CD4-positive, alpha-beta T cell treated with Interleukin-12 subunit alpha and Interleukin-12 subunit beta, for 1 hour (primary cell): ENCODE measurements at regions not wholly inside any gene's neighbourhood (a gene's known extent, or its start where the extent isn't known, plus 50 kb on each side); places are given as distances from the start of the nearest gene placed in this dataset.
"Not testable (repeated sequence)": the region's sequence is repeated elsewhere in the genome, so short reads cannot be mapped to it uniquely, and the experiment has no call there.

Source experiments
- DNase-seq: peaks from one replicate; pipeline ENCODE4 v3.0.0-alpha.2; 2020

DNA sequence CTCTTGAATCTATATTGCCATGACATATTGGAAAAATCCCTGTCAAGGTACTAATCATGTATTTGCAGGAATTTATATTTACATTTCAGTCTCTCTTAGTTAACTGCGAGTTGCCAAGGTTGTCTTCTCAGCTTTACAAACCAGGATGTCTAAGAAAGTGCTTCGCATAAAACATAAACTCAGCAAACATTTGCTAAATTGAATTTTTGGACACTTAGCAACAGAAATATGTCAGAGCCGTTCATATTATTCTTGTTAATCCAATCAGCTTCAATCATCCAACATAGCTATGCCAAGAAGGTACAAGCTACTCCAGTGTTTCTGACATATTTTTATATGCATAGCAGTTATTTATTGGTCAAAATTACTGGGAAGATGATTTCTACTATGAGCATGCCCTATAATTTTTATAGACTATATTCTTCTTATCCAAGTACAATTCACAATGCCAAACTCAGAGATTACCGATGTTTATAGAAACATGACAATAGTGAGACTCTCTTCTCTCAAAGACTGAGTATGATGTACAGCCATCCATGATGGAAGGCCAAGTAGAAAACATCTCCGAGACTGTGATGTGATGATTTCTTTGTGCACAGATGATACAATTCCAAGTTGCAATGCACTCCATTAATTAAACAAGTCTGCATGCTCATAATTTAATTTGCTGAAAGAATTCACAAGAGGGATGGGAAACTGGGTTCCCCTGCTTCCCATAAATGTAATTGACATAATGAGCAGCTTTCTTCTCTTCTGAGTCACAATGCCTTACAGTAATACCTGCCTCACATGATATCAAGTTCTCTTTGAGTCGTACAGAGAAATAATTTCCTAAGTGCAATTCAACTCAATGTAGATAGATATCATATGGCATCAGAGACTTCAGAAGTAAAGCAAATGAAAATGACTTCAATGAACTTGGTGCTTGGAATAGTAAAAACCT lies 776.3 kb downstream of the EFNB2 start:
- DNase-seq, result no peak

DNA sequence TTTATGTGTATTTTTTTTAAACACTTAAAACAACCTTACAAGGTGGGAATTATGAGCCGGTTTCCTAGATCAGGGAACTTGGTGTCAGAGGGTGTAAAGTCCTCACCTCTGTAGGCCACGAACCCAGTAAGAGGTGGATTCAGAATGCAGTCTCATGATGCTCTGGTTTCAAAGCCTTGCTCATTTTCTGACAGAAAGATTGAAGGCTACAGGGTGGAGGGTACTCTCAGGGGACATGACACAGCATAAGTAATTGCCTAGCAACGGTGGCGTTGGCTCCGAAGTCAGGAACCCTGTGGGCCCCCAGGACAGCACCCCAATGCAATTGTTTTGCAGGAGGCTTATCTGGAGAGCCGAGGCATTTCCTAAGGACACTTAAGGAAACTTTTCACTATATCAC lies 794.7 kb downstream of the EFNB2 start:
- no peak for DNase-seq

DNA sequence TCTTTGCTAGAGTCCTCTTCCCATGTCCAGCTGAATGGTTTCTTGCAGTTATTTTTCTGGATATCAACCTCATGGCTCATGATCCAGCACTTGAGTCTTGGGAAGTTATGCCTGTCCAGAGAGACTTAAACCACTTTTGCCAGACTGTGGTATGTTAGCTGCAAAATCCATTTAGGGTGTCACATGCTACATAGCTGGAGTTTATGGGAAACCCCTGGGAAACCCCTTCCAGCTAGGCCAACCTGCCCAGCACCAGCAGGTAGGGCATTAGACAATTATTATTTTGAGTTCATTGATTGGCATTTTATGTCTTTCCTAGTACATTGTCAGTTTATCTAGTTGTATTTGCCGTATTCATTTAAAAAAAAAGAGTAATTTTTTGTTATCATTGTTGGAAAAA lies 797.8 kb downstream of the EFNB2 start:
- DNase-seq, result no peak

DNA sequence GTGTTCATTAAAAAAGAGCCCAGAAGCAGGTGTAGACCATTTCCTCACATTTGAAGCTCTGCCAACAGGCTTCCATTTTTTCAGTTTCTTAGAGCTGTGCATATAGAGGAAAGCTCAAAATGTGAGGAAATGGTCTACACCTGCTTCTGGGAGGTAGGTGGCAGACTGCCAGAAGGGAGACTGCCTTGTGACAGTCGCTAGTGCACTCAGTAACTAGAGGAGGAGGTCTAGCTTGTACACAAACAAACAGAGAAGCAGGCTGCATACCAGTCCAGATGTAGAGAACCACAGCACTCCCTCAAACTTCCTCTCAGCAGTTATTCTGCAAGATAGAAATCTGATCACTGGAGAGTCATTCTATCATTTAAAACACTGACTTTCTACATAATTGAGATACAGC lies 800.2 kb downstream of the EFNB2 start:
- DNase-seq, result no peak

DNA sequence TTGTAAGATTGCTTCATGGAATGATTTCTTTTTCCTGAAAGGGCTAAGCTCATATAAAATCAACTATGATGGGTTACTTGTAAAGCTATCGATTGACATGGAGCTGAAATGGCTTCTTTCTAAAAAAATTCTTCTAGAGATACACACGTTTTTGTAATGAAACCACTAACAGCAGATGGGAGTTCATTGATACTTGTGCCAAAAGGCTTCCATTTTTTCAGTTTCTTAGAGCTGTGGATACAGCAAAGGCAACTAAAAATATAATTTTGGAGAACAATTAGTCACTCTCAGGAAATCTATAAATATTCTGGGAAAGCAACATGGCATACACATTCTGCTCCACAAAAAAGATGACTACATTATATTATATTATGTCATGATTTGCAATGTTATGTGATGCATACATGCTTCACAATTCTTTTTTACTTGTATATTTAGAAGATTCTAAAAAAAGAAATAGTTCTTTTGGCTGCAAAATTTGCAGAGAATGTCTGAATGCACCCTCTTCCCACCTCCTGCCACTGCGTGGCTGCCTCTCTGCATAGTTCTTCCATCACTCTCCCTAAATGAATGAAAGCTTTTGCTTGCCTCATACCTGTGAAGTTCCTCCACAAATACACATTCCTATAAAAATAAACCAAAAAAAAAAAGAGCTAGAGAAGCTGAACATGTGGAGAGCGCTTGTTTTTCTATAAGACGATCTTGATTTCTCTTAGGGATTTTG lies 802.5 kb downstream of the EFNB2 start:
- DNase-seq, result no peak

DNA sequence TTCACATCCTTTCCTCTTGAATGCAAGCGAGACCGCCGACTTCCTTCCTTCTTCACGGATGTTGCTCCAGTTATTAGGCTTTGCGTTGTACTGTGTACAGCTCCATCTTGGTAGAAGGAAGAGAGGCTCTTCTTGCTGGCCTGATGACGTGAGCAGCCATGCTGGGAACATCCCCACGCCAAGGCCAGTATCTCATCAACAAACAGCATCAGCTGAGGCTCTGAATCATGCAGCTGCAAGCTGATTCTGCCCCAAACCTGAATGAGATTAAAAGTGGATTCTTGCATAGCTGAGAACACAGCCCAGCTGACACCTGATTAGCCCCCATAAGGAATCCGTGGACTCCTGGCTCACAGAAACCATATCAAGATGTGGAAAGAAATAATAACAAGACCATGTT lies 809.6 kb downstream of the EFNB2 start:
- no peak for DNase-seq

DNA sequence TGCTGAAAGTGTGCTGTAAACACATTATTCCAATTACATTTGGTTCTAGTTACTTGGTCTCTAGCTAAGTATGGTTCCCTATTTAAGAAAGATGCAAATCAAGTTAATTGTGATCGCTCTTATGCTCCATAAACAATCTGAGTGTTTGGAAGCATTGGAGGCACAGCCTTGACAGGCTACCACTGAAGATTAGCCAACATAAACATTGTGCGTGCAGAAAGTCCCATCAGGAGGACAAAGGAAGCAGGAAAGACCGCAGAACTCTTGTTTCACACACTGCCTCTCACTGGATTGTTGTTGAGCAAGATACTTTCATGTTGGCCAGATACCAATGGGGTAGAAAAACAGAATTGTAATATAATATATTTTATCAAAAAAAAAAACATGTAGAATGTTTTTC lies 814.4 kb downstream of the EFNB2 start:
- DNase-seq, result no peak

DNA sequence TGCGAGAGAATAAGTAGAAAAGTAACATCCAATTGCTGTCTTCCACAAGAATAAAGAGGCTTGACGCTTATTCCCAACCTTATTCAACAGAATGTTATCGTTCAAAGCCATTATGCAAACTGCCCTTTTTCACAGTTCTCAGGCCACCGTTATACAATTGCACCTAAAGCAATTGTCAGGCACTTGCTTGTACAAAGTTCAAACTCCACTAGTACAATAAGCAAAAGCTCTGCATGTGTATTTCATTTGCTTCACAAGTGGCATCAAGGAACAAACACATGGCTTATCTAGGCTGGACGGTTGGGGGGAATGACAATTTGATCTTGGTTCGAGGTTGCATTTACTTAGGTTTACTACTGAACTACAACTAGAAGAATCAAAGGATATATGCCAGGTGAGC lies 815.6 kb downstream of the EFNB2 start:
- no peak for DNase-seq

DNA sequence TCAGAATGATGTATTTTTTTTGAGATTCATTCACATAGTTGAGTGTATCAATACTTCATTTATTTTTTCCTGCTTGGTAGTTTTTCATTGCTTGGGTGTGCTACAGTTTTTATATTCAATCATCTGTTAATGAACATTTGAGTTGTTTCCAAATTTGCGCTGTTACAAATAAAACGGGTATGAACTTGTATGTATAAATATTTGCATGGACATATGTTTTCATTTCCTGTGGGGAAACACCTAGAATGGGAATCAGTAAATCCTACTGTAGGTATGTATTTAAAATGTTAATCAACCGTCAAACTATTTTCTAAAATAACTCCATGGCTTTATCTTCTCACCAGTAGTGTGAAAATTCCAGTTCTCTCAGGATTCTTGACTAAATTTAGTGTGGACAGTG lies 826.3 kb downstream of the EFNB2 start:
- no peak for DNase-seq

DNA sequence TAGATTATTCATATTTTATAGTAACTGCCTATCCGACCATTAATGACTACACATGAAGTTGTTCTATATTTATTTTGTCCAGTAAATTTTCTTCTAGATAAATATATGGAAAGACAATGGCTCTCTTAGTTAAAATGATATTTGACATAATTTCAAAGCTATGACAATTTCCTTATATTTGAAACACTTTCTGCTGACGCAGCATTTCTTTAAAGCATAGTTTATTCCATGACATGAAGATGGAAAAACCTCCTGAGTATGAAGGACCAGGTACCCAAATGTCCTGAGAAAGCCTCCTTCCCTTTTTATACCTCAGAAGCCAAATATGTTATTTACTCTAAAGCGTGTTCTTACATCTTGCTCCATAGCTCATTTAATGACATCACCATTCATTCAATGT lies 831.6 kb downstream of the EFNB2 start:
- DNase-seq, result no peak

DNA sequence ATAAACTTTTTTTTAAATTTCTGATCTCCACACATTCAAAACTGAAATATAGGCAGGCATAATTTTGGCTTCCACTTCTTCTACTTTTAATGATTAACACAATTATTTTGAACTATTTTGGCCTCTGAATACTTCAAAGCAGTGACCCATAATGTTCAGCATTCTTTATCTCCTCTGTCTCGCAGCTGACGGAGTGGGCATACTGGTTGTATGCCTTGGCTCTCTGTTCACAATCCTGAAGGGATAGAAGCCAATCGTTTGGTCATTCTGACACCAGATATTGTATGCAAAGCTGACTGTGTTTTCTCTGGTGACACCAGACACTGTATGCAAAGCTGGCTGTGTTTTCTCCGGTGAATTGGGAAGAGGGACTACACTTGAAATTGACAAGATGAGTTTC lies 833.0 kb downstream of the EFNB2 start:
- no peak for DNase-seq

DNA sequence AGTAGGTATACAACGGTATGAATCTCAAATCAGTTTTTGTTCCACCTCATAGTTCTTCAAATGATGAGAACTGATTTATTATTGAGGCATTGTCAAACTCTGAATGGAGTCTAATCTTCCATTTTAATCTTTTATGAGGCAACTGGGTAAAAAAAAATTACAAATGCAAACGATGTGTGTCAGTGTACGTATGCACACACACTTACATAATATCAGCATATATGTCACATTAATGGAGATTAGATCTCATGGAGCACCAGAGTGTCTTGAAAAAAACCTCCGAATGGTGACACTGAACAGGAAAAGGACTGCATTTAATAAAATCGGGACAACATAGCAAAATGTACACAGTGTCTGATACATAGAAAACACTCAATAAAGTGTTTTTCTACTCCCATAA lies 842.7 kb downstream of the EFNB2 start:
- no peak for DNase-seq

DNA sequence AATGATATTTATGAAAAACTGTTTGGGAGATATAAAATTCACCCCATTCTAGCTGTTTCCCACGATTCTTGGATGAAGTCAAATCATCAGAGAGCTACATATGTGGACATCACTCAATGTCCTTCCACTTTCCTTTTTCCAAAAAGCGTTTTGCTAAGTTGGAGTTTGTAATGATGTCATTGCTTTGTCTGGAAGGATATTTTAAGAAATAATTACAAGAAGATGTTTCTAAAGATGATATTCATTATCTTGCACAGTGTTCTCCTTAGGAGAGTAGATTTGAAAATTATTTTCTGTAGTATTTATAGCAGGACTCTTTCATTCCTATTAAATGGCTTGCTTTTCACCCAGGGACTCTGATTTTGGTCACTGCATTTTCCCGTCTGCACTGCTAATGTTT lies 851.2 kb downstream of the EFNB2 start:
- no peak for DNase-seq

DNA sequence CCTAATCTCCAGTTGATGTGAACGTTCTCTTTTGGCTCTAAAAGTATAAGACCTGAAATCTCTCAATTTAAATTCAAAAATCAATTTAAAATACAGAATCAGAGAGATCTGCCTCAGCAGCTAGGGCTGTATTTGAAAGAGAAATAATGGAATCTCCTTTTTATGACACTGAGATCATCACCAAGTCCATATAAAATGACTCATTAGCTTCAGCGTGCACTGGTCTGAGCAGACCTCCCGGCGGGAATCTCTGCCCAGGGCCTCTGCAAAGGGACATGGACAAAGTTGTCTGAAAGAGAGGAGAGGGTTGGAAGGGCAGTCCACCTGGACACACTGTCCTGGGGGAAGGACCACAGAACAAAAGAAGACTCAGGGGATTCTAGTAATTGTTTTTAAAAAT lies 855.6 kb downstream of the EFNB2 start:
- no peak for DNase-seq

DNA sequence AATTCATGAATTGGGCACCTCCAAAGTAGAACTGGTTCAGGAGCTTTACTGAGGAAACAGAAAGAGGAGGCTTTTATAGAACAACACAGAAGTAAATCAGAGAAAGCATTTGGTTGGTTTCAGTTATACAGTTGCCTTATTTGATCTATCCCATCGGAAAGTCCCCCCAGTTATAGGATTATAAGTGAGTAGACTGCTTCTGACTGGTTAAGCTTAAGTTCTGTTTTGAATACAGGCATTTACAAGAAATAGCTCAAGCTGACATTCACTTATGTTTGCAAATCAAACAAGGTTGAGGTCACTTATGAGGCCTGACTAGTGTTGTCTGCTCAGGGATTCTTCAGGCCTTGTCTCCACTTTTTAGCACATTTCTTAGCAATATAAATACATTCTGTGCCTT lies 857.4 kb downstream of the EFNB2 start:
- no peak for DNase-seq

DNA sequence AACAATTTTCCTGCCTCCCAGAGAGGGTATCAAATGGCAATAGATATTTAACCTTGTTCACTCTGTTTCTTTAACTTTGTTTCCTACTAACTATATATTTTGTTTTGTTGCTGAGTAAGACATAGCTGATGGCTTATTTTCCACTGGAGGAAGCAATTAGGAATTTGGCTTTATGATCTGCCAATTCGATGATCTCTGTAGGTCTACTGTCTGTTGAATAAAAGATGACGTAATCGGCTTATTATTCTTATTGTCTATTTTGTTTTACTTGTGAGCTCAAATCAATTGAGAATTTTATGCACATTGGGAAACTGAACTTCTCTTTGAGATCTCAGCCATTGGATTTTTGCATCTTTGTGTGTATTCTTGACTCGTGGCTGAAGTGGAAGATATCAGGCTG lies 862.6 kb downstream of the EFNB2 start:
- DNase-seq, result no peak

DNA sequence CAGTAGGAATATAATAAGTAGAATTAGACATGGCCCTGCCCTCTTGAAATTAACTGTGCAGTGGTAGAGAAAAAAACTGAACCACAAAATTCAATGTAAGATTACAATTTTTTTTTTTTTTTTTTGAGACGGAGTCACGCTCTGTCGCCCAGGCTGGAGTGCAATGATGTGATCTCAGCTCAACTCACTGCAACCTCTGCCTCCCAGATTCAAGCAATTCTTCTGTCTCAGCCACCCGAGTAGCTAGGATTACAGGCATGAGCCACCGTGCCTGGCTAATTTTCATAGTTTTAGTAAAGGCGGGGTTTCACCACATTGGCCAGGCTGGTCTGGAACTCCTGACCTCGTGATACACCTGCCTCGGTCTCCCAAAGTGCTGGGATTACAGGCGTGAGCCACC lies 864.3 kb downstream of the EFNB2 start:
- DNase-seq, result not testable (repeated sequence)

DNA sequence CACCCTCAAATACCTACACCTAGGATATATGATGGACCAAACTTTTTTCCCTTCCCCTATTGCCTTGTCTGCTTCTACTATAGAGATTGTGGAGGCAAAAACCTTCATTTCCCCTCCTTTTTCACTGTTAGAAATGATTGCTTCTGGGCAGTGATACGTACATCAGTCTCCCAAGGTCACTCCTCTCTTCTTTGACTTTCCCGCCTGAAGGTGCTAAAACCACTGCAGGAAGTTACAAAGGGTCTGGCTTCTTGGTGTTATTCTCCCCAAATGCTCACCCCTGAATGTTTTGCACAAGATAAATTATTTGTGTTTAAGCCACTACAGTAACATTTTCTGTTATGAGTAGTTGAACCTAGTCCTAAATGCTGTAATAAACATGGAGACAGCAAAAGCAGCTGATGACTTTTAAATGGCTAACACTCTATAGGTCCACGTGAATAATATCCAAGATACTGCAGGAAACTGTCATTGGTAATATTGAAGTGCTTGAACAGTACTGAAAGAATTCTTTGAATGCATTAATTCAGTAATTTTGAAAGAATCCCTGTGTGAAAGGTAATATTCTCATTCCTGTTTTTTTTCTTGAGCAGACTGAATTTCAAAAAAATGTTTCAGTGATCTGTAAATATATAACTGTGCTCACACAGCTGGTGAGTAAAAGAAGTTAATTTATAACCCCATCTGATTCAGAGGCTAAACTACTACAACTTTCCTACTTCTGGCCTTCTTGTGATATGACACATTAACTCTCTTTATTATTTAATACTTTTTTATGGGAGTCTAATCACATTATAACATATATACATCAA lies 865.1 kb downstream of the EFNB2 start:
- DNase-seq, result no peak

DNA sequence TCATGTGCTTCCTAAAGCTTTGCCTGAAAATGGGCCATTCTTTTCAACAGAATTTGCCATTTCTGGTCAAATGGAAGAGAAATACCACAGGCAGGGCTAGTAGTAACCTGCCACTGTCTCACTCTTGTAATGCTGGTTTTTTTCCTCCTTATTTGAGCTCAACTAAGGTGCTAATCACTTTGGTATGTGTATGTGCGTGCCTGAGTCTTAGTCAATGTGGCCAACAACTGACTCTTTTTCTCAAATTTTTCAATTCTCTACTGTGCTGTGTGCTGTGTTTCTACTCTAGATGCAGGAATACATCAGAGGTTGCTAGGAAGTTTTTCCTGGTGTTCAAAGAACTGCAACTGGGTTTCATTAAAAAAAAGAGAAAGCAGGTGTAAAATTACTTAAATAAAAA lies 870.2 kb downstream of the EFNB2 start:
- DNase-seq, result no peak

DNA sequence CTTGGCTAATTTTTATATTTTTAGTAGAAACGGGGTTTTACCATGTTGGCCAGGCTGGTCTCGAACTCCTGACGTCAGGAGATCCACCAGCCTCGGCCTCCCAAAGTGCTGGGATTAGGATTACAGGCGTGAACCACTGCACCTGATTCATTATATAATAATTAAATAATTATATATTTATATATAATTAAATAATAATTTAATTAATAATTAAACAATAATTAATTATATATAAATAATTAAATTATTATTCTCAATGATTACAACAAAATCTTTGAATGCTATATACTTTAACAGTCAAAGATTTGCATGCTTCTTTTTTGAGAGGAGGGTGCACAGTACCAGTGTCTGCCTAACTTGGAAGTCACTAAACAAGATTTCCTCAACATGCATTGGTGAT lies 872.3 kb downstream of the EFNB2 start:
- DNase-seq, result no peak

DNA sequence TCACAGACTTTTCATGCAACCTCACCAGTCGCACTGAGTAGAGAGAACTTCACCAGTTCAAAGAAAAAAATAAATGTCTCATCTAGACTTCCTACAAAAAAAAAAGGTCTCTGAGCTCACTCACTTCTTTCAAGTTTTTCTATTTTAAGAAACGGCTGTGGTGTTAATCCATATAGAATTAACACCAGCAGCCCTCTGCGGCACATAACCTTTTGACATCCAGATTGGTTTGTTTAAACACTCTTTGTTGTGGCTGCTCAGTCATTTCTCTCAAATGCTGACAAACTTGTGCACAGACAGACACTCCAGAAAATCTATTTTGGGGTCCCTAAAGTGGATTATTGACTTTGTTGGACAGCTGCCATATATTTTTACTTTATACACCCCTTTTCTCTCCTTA lies 874.9 kb downstream of the EFNB2 start:
- no peak for DNase-seq

DNA sequence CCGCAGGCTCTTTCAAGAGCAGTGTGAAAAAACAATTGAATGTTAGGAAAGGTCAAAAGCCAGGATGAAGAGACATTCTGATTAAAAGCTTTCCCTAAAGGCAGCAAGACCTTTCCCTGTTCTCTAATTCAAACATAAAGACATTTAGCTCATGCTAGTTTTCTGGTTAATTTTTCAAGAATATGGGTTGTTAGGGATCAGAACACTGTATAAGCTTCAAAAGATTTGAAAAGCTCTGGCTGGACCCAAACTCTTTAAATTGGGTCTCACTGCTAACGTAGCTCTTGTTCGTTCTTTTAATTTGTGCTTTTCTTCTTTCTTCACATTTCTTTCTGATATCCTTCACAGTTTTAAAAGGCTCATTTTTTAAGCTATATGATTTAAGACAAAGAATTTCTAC lies 877.0 kb downstream of the EFNB2 start:
- DNase-seq, result no peak

DNA sequence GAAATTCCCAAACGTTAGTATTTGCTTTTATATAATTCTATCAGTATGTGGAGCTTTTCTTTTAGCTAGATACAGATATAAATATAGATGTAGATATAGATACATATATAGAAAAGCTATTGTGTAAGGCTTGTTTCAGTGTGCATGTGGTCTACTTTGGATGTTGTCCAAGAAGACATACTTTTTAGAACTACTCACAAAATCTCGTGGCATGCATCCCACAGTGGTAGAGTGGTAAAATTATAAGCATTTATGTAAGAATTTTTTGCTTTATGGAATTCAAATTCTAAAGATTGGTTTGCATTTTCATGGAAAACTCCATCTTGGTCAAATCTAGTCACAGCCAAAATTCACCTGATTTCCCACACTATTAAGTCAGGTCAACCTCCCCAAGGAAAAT lies 880.4 kb downstream of the EFNB2 start:
- DNase-seq, result no peak

DNA sequence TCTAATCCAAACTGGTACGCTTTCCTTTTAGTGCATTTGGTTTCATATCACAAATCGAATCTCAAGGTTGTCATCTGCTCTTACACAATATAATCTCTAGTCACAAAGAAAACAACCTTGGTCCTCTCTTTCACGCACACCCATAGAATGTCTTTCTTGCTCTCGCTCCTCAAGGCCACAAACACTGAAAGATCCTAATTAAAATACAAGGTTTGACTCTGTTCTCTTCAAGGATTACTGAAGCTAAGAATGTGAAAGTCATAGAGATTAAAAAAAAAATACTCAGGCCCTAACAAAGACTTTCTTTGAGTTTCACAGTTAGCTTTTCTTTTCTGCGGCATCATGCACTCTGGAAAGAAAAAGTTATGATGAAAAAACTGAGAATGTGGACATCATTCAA lies 891.5 kb downstream of the EFNB2 start:
- no peak for DNase-seq
